ENCODE measurements at regions not wholly inside any gene's neighbourhood (a gene's known extent, or its start where the extent isn't known, plus 50 kb on each side); places are given as distances from the start of the nearest gene placed in this dataset.

- Mint-ChIP-seq H3K9me3 (peaks cover 0 to under 1% (median 0%) of the 10 kb centered on the region in 5 donors), H3K27me3 (peaks cover 0 to 7% of the 10 kb centered on the region in 2 donors), H3K4me1 (peaks cover 8 to 17% (median 9%) of the 10 kb centered on the region in 3 donors), H3K36me3 (no peaks in the 10 kb centered on the region), H3K27ac (no peak overlapping the region), H3K4me3 (no peak overlapping the region)
- ChIA-PET POLR2A (no interaction called here), CTCF (no interaction called here)
- Histone ChIP-seq H3K9me3 (ENCODE audit: low read length) (no peaks in the 10 kb centered on the region), H3K36me3 (ENCODE audit: insufficient read depth, low read length) (no peaks in the 10 kb centered on the region), H3K4me1 (ENCODE audit: insufficient read depth, low read length) (no peaks in the 10 kb centered on the region), H3K27ac (ENCODE audit: low read depth, low read length) (no peak overlapping the region), H3K27me3 (ENCODE audit: insufficient read depth, low read length, poor library complexity, severe bottlenecking) (no peaks in the 10 kb centered on the region), H3K4me3 (ENCODE audit: low read length) (no peak overlapping the region)
- DNase-seq = no peak
Observed at GRCh38 chr9:87307848-87308247, 189.8 kb upstream of the DAPK1 start.

GRCh38 chr9:87309236-87309635 lies 188.4 kb upstream of the DAPK1 start:
- H3K27me3 Mint-ChIP-seq = peaks cover 0 to 5% of the 10 kb centered on the region in 2 donors
- no peak overlapping the region for H3K27ac Mint-ChIP-seq
- H3K4me3 Mint-ChIP-seq = no peak overlapping the region
- no peaks in the 10 kb centered on the region for H3K9me3 ChIP-seq (ENCODE audit: low read length)
- H3K36me3 ChIP-seq (ENCODE audit: insufficient read depth, low read length) = no peaks in the 10 kb centered on the region
- peaks cover 8 to 17% (median 9%) of the 10 kb centered on the region in 3 donors for H3K4me1 Mint-ChIP-seq
- no peak overlapping the region for H3K27ac ChIP-seq (ENCODE audit: low read depth, low read length)
- H3K9me3 Mint-ChIP-seq = peaks cover 0 to 6% (median 0%) of the 10 kb centered on the region in 5 donors
- no peak overlapping the region for H3K4me3 ChIP-seq (ENCODE audit: low read length)
- ChIA-PET CTCF (no interaction called here), POLR2A (no interaction called here)
- H3K27me3 ChIP-seq (ENCODE audit: insufficient read depth, low read length, poor library complexity, severe bottlenecking) = no peaks in the 10 kb centered on the region
- no peaks in the 10 kb centered on the region for H3K4me1 ChIP-seq (ENCODE audit: insufficient read depth, low read length)
- DNase-seq = no peak
- H3K36me3 Mint-ChIP-seq = peaks cover 0 to 4% (median 0%) of the 10 kb centered on the region in 3 donors

- H3K27ac Mint-ChIP-seq = no peak overlapping the region
- no peaks in the 10 kb centered on the region for H3K36me3 ChIP-seq (ENCODE audit: insufficient read depth, low read length)
- no peaks in the 10 kb centered on the region for H3K27me3 ChIP-seq (ENCODE audit: insufficient read depth, low read length, poor library complexity, severe bottlenecking)
- H3K9me3 ChIP-seq (ENCODE audit: low read length) = no peaks in the 10 kb centered on the region
- H3K4me3 ChIP-seq (ENCODE audit: low read length) = no peak overlapping the region
- ChIA-PET POLR2A (interaction anchor here (0.7 kb wide), 1 partner anchor 129 kb away, joined by 4 read pairs; no protein-coding TSS in a partner anchor), CTCF (no interaction called here)
- peak overlapping the region in 1 of 7 donors; percentile 4 for H3K4me3 Mint-ChIP-seq
- H3K36me3 Mint-ChIP-seq = peaks cover 0 to 4% (median 0%) of the 10 kb centered on the region in 3 donors
- peaks cover 0 to 5% of the 10 kb centered on the region in 2 donors for H3K27me3 Mint-ChIP-seq
- no peak overlapping the region for H3K27ac ChIP-seq (ENCODE audit: low read depth, low read length)
- H3K9me3 Mint-ChIP-seq = peaks cover 0 to 6% (median 2%) of the 10 kb centered on the region in 5 donors
- no peak for DNase-seq
- peaks cover 8 to 17% (median 9%) of the 10 kb centered on the region in 3 donors for H3K4me1 Mint-ChIP-seq
- no peaks in the 10 kb centered on the region for H3K4me1 ChIP-seq (ENCODE audit: insufficient read depth, low read length)
Observed at GRCh38 chr9:87310827-87311523, 186.7 kb upstream of the DAPK1 start.

GRCh38 chr9:87319656-87320055 lies 178.0 kb upstream of the DAPK1 start:
- Mint-ChIP-seq H3K27ac (no peak overlapping the region), H3K36me3 (no peaks in the 10 kb centered on the region), H3K27me3 (peaks cover 3 to 6% of the 10 kb centered on the region in 2 donors), H3K4me3 (no peak overlapping the region), H3K9me3 (peaks cover 0 to 4% (median 0%) of the 10 kb centered on the region in 5 donors), H3K4me1 (peaks cover 0 to 3% (median 0%) of the 10 kb centered on the region in 3 donors)
- H3K4me1 ChIP-seq (ENCODE audit: insufficient read depth, low read length) = no peaks in the 10 kb centered on the region
- no peak overlapping the region for H3K4me3 ChIP-seq (ENCODE audit: low read length)
- ChIA-PET CTCF (no interaction called here), POLR2A (no interaction called here)
- no peaks in the 10 kb centered on the region for H3K9me3 ChIP-seq (ENCODE audit: low read length)
- DNase-seq = no peak
- H3K27ac ChIP-seq (ENCODE audit: low read depth, low read length) = no peak overlapping the region
- H3K36me3 ChIP-seq (ENCODE audit: insufficient read depth, low read length) = no peaks in the 10 kb centered on the region
- no peaks in the 10 kb centered on the region for H3K27me3 ChIP-seq (ENCODE audit: insufficient read depth, low read length, poor library complexity, severe bottlenecking)

- Mint-ChIP-seq H3K9me3 (peaks cover 0 to 4% (median 0%) of the 10 kb centered on the region in 5 donors), H3K4me1 (peaks cover 0 to 3% (median 0%) of the 10 kb centered on the region in 3 donors), H3K36me3 (no peaks in the 10 kb centered on the region), H3K27me3 (peaks cover 3 to 6% of the 10 kb centered on the region in 2 donors), H3K4me3 (no peak overlapping the region), H3K27ac (no peak overlapping the region)
- Histone ChIP-seq H3K4me1 (ENCODE audit: insufficient read depth, low read length) (no peaks in the 10 kb centered on the region), H3K36me3 (ENCODE audit: insufficient read depth, low read length) (no peaks in the 10 kb centered on the region), H3K27me3 (ENCODE audit: insufficient read depth, low read length, poor library complexity, severe bottlenecking) (no peaks in the 10 kb centered on the region), H3K9me3 (ENCODE audit: low read length) (no peaks in the 10 kb centered on the region), H3K4me3 (ENCODE audit: low read length) (no peak overlapping the region), H3K27ac (ENCODE audit: low read depth, low read length) (no peak overlapping the region)
- ChIA-PET POLR2A (no interaction called here), CTCF (no interaction called here)
- no peak for DNase-seq
Observed at GRCh38 chr9:87320146-87320884, 177.4 kb upstream of the DAPK1 start.

- Mint-ChIP-seq H3K4me1 (peaks cover 0 to 3% (median 0%) of the 10 kb centered on the region in 3 donors), H3K4me3 (no peak overlapping the region), H3K27me3 (peaks cover 6 to 8% of the 10 kb centered on the region in 2 donors), H3K27ac (no peak overlapping the region), H3K9me3 (no peaks in the 10 kb centered on the region), H3K36me3 (no peaks in the 10 kb centered on the region)
- H3K4me1 ChIP-seq (ENCODE audit: insufficient read depth, low read length) = no peaks in the 10 kb centered on the region
- no peak for DNase-seq
- H3K27ac ChIP-seq (ENCODE audit: low read depth, low read length) = no peak overlapping the region
- ChIA-PET POLR2A (no interaction called here), CTCF (interaction anchor here (0.6 to 3.0 kb wide), 5 partner anchors 10 to 909 kb away, joined by 3 to 9 read pairs (median 7); partner anchors contain the start of gene GAS1)
- H3K27me3 ChIP-seq (ENCODE audit: insufficient read depth, low read length, poor library complexity, severe bottlenecking) = no peaks in the 10 kb centered on the region
- H3K4me3 ChIP-seq (ENCODE audit: low read length) = no peak overlapping the region
- H3K36me3 ChIP-seq (ENCODE audit: insufficient read depth, low read length) = no peaks in the 10 kb centered on the region
- no peaks in the 10 kb centered on the region for H3K9me3 ChIP-seq (ENCODE audit: low read length)
Observed at GRCh38 chr9:87322840-87323635, 174.6 kb upstream of the DAPK1 start.

- no peak overlapping the region for H3K4me3 ChIP-seq (ENCODE audit: low read length)
- DNase-seq = no peak
- H3K9me3 Mint-ChIP-seq = no peaks in the 10 kb centered on the region
- H3K27me3 Mint-ChIP-seq = peaks cover 6 to 8% of the 10 kb centered on the region in 2 donors
- no peaks in the 10 kb centered on the region for H3K9me3 ChIP-seq (ENCODE audit: low read length)
- no peak overlapping the region for H3K27ac Mint-ChIP-seq
- H3K4me1 Mint-ChIP-seq = peaks cover 0 to 3% (median 0%) of the 10 kb centered on the region in 3 donors
- POLR2A ChIA-PET = no interaction called here
- no peak overlapping the region for H3K4me3 Mint-ChIP-seq
- H3K4me1 ChIP-seq (ENCODE audit: insufficient read depth, low read length) = no peaks in the 10 kb centered on the region
- H3K36me3 ChIP-seq (ENCODE audit: insufficient read depth, low read length) = no peaks in the 10 kb centered on the region
- H3K27me3 ChIP-seq (ENCODE audit: insufficient read depth, low read length, poor library complexity, severe bottlenecking) = no peaks in the 10 kb centered on the region
- no peak overlapping the region for H3K27ac ChIP-seq (ENCODE audit: low read depth, low read length)
- no peaks in the 10 kb centered on the region for H3K36me3 Mint-ChIP-seq
- CTCF ChIA-PET = interaction anchor here (1.1 to 3.0 kb wide), 4 partner anchors 9 to 910 kb away, joined by 3 to 9 read pairs (median 7); no protein-coding TSS in a partner anchor
Observed at GRCh38 chr9:87323928-87324327, 173.7 kb upstream of the DAPK1 start.
